Gastroesophageal sphincter (tissue), 4 donors: ENCODE measurements at regions not wholly inside any gene's neighbourhood (a gene's known extent, or its start where the extent isn't known, plus 50 kb on each side); places are given as distances from the start of the nearest gene placed in this dataset.
"Not testable (repeated sequence)": the region's sequence is repeated elsewhere in the genome, so short reads cannot be mapped to it uniquely, and the experiment has no call there.

Experiments
- ATAC-seq: fragments of 150-250 bp; one replicate; pipeline ENCODE4 v1.9.1; 2016; ENCODE audit warnings: mild to moderate bottlenecking, moderate library complexity
- H3K27ac ChIP-seq, 4 donors: fragments of 200-600 bp; sonication (generic) in 3 of 4; 1 replicate in 3 of 4; 2 replicates in 1 of 4; pipeline ENCODE4 v1.5.1; 2016 to 2019
- H3K27me3 ChIP-seq: fragments of 200-600 bp; sonication (generic); one replicate; pipeline ENCODE4 v1.5.1; 2019
- H3K36me3 ChIP-seq, 2 donors: fragments of 200-600 bp; sonication (generic); one replicate each; pipeline ENCODE4 v1.5.1; 2019; ENCODE audit warnings: control low read depth in 1 of 2
- H3K4me1 ChIP-seq, 3 donors: fragments of 200-600 bp; sonication (generic); 1 replicate in 2 of 3; 2 replicates in 1 of 3; pipeline ENCODE4 v1.5.1; 2016 to 2019; ENCODE audit warnings: control low read depth in 2 of 3
- H3K4me3 ChIP-seq, 2 donors: fragments of 200-600 bp; sonication (generic); one replicate each; pipeline ENCODE4 v1.5.1; 2019; ENCODE audit warnings: mild to moderate bottlenecking in 1 of 2, moderate library complexity in 1 of 2
- H3K9me3 ChIP-seq, 3 donors: fragments of 200-600 bp; sonication (generic); one replicate each; pipeline ENCODE4 v1.5.1; 2017 to 2019; ENCODE audit warnings: control low read depth in 2 of 3
- EP300 ChIP-seq: sonication (generic); formaldehyde crosslinking; IDR thresholded peaks from one replicate; pipeline ENCODE4 v1.6.1; 2017; ENCODE audit warnings: antibody characterized with exemption, mild to moderate bottlenecking
- POLR2A ChIP-seq, 2 donors: fragments of 450-650 bp; IDR thresholded peaks; one replicate each; pipeline ENCODE4 v1.6.1; 2017; ENCODE audit warnings: antibody characterized with exemption in 2 of 2, mild to moderate bottlenecking in 2 of 2, moderate library complexity in 1 of 2
- POLR2AphosphoS5 ChIP-seq: sonication (generic); formaldehyde crosslinking; IDR thresholded peaks from one replicate; pipeline ENCODE4 v1.6.1; 2017; ENCODE audit warnings: antibody characterized with exemption
- WGBS, 2 donors: methylation state at CpG; one replicate each; pipeline ENCODE4 v1.1.5; 2018; ENCODE audit warnings: low coverage in 1 of 2; 5-methylcytosine and 5-hydroxymethylcytosine counted together
- TF ChIP-seq, protein P1 (sequence below), 4 experiments: fragments of 200-600 bp in 2 of 4; fragments of 450-650 bp in 2 of 4; sonication (generic) in 1 of 4; IDR thresholded peaks; one replicate each; pipeline ENCODE4 v1.5.1; 2017 to 2019; ENCODE audit warnings: antibody characterized with exemption in 4 of 4, mild to moderate bottlenecking in 2 of 4, moderate library complexity in 2 of 4

DNA sequence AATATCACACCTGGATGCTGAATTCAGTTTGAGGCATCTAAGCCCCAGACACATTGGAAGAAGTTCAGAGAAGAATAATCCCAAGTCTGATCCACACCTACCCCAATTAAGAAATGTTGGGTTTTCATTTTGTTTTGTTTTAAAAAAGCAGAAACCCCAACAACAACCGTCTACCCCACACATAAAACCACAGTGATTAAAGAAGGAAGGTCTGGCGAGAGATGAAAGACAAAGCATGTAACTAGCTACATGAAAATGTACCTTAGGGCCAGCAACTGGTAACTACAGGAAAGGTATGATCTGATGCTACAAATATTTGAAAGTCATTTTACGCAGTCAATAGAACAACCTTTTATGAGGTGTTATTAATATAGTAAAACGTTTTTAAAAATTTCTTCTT, 1112.3 kb downstream of the GATA3 start:
- Histone ChIP-seq H3K4me1 (no peaks in the 10 kb centered on the region), H3K27ac (no peak overlapping the region), H3K9me3 (peaks cover 0 to 12% (median 0%) of the 10 kb centered on the region in 3 donors), H3K27me3 (peaks cover 2% of the 10 kb centered on the region), H3K4me3 (no peak overlapping the region), H3K36me3 (no peaks in the 10 kb centered on the region)
- ATAC-seq = no peak
- TF ChIP-seq EP300 (no peak), POLR2A (IDR thresholded peaks at IDR 0.05) (no peak), POLR2AphosphoS5 (no peak)
- TF ChIP-seq, protein P1, sequence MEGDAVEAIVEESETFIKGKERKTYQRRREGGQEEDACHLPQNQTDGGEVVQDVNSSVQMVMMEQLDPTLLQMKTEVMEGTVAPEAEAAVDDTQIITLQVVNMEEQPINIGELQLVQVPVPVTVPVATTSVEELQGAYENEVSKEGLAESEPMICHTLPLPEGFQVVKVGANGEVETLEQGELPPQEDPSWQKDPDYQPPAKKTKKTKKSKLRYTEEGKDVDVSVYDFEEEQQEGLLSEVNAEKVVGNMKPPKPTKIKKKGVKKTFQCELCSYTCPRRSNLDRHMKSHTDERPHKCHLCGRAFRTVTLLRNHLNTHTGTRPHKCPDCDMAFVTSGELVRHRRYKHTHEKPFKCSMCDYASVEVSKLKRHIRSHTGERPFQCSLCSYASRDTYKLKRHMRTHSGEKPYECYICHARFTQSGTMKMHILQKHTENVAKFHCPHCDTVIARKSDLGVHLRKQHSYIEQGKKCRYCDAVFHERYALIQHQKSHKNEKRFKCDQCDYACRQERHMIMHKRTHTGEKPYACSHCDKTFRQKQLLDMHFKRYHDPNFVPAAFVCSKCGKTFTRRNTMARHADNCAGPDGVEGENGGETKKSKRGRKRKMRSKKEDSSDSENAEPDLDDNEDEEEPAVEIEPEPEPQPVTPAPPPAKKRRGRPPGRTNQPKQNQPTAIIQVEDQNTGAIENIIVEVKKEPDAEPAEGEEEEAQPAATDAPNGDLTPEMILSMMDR (IDR thresholded peaks at IDR 0.05) = no peak
- WGBS, 2 donors = 60 to 71% methylated on average over 4 of the region's 4 CpGs

DNA sequence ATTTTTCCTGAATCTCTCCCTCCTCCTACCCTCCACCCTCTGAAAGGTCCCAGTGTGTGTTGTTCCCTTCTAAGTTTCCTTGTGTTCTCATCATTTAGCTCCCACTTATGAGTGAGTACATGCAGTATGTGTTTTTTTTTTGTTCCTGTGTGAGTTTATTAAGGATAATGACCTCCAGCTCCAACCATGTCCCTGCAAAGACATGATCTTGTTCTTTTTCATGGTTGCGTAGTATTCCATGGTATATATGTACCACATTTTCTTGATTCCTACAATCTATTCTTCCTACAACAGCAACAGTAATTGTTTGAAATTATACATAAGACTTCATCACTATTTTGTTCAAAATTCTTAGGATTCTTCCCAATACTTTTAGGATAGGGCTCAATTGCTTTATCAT, 1117.8 kb downstream of the GATA3 start:
- H3K9me3 ChIP-seq = peaks cover 0 to 4% (median 0%) of the 10 kb centered on the region in 3 donors
- no peaks in the 10 kb centered on the region for H3K4me1 ChIP-seq
- peaks cover 15% of the 10 kb centered on the region for H3K27me3 ChIP-seq
- WGBS, 2 donors = 93 to 100% methylated on average over 1 of the region's 1 CpG
- no peak overlapping the region for H3K4me3 ChIP-seq
- no peaks in the 10 kb centered on the region for H3K36me3 ChIP-seq
- ATAC-seq = no peak
- H3K27ac ChIP-seq = no peak overlapping the region
- no peak for TF ChIP-seq POLR2AphosphoS5
- no peak for TF ChIP-seq POLR2A (IDR thresholded peaks at IDR 0.05)
- TF ChIP-seq, protein P1 (IDR thresholded peaks at IDR 0.05) = no peak
- no peak for TF ChIP-seq EP300

GRCh38 chr10:9175200-9175599, 1120.7 kb downstream of the GATA3 start:
- Histone ChIP-seq H3K4me1 (no peaks in the 10 kb centered on the region), H3K36me3 (no peaks in the 10 kb centered on the region), H3K9me3 (peaks cover 0 to 4% (median 0%) of the 10 kb centered on the region in 3 donors), H3K27me3 (peaks cover 15% of the 10 kb centered on the region), H3K4me3 (no peak overlapping the region), H3K27ac (no peak overlapping the region)
- ATAC-seq = no peak
- TF ChIP-seq EP300 = no peak
- TF ChIP-seq POLR2A (IDR thresholded peaks at IDR 0.05) = no peak
- TF ChIP-seq POLR2AphosphoS5 = no peak
- TF ChIP-seq, protein P1 (IDR thresholded peaks at IDR 0.05) = no peak

GRCh38 chr10:9183197-9183880, 1128.9 kb downstream of the GATA3 start:
- not testable (repeated sequence) for H3K4me3 ChIP-seq, H3K36me3 ChIP-seq, ATAC-seq, H3K4me1 ChIP-seq, H3K9me3 ChIP-seq, H3K27ac ChIP-seq
- 100% methylated on average over 4 of the region's 48 CpGs; no CpG with 5 or more reads in 1 of the 2 donors for WGBS, 2 donors
- peaks cover 19% of the 10 kb centered on the region for H3K27me3 ChIP-seq

GRCh38 chr10:9188022-9188810, 1133.7 kb downstream of the GATA3 start:
- Histone ChIP-seq H3K9me3 (no peaks in the 10 kb centered on the region), H3K36me3 (no peaks in the 10 kb centered on the region), H3K27me3 (peaks cover 26% of the 10 kb centered on the region), H3K27ac (no peak overlapping the region), H3K4me3 (no peak overlapping the region), H3K4me1 (no peaks in the 10 kb centered on the region)
- ATAC-seq = no peak
- no peak for TF ChIP-seq POLR2AphosphoS5
- TF ChIP-seq, protein P1 (IDR thresholded peaks at IDR 0.05) = no peak
- no peak for TF ChIP-seq POLR2A (IDR thresholded peaks at IDR 0.05)
- no peak for TF ChIP-seq EP300
- 90 to 96% methylated on average over 2 to 3 of the region's 3 CpGs for WGBS, 2 donors
